ENCODE measurements at regions not wholly inside any gene's neighbourhood (a gene's known extent, or its start where the extent isn't known, plus 50 kb on each side); places are given as distances from the start of the nearest gene placed in this dataset.

DNA sequence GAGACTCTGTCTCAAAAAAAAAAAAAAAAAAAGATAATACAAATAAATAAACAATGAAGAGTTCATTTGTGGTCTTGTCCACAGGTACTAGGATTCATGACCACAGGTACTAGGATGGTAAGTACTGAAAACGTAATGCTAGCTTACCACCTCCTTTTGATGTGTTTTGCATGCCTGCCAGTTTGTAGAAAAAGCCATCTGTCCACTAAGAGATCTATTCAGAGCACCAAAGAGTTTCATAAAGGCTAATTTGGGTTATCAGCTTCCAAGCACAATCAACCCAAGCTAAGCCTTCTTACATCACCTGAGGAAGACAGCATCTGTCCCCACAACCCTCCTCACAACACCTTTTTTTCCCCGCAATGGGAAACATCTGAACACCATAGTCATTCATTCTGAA is 477.2 kb downstream of the ZEB2 start:
- no peak overlapping the region for H3K4me2 ChIP-seq (replicated peaks; ENCODE audit: extremely low read depth, low read length, poor library complexity, severe bottlenecking)
- no peak overlapping the region for H2AFZ ChIP-seq (ENCODE audit: insufficient read depth, low read depth, low read length, poor library complexity, severe bottlenecking)
- H4K20me1 ChIP-seq (ENCODE audit: insufficient read depth, low read length), result no peaks in the 10 kb centered on the region
- H3K4me1 Mint-ChIP-seq, result no peaks in the 10 kb centered on the region
- H3K79me2 ChIP-seq (ENCODE audit: insufficient read depth, low read length), result no peaks in the 10 kb centered on the region
- no peak overlapping the region for H3K4me3 ChIP-seq (replicated peaks in 1 of 3; ENCODE audit: low read depth in 2 of 3, low read length in 3 of 3)
- H3K9ac ChIP-seq (ENCODE audit: insufficient read depth, low read length, poor library complexity, severe bottlenecking), result no peak overlapping the region
- DNase-seq, result no peak
- no peak overlapping the region for H3K27ac Mint-ChIP-seq
- no peaks in the 10 kb centered on the region for H3K36me3 ChIP-seq (replicated peaks in 1 of 2; ENCODE audit: control insufficient read depth in 1 of 2, insufficient read depth in 2 of 2, low read length in 2 of 2)
- H3K9me3 ChIP-seq (replicated peaks in 1 of 2; ENCODE audit: control insufficient read depth in 1 of 2, insufficient read depth in 1 of 2, low read length in 2 of 2), result no peaks in the 10 kb centered on the region
- no CpG with 5 or more reads among the region's 2 CpGs for WGBS (ENCODE audit: insufficient coverage)
- H3K36me3 Mint-ChIP-seq, result no peaks in the 10 kb centered on the region
- H3K9me3 Mint-ChIP-seq, result peaks cover 0 to 3% (median 0%) of the 10 kb centered on the region in 7 donors
- H3K4me3 Mint-ChIP-seq, result no peak overlapping the region
- H3K4me1 ChIP-seq (ENCODE audit: control insufficient read depth in 1 of 2, insufficient read depth in 2 of 2, low read length in 2 of 2), result no peaks in the 10 kb centered on the region
- H3K27me3 Mint-ChIP-seq (ENCODE audit: low read depth in 3 of 3), result peaks cover 0 to 2% (median 1%) of the 10 kb centered on the region in 3 donors
- intact Hi-C loops (cut with micrococcal nuclease), result no loop called here
- TF ChIP-seq, protein P1, sequence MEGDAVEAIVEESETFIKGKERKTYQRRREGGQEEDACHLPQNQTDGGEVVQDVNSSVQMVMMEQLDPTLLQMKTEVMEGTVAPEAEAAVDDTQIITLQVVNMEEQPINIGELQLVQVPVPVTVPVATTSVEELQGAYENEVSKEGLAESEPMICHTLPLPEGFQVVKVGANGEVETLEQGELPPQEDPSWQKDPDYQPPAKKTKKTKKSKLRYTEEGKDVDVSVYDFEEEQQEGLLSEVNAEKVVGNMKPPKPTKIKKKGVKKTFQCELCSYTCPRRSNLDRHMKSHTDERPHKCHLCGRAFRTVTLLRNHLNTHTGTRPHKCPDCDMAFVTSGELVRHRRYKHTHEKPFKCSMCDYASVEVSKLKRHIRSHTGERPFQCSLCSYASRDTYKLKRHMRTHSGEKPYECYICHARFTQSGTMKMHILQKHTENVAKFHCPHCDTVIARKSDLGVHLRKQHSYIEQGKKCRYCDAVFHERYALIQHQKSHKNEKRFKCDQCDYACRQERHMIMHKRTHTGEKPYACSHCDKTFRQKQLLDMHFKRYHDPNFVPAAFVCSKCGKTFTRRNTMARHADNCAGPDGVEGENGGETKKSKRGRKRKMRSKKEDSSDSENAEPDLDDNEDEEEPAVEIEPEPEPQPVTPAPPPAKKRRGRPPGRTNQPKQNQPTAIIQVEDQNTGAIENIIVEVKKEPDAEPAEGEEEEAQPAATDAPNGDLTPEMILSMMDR (IDR thresholded peaks at IDR 0.05), result no peak
- no peak overlapping the region for H3K27ac ChIP-seq (ENCODE audit: low read depth in 1 of 2, low read length in 2 of 2)
- no peaks in the 10 kb centered on the region for H3K27me3 ChIP-seq (ENCODE audit: control insufficient read depth in 2 of 2, insufficient read depth in 2 of 2, low read length in 2 of 2)

DNA sequence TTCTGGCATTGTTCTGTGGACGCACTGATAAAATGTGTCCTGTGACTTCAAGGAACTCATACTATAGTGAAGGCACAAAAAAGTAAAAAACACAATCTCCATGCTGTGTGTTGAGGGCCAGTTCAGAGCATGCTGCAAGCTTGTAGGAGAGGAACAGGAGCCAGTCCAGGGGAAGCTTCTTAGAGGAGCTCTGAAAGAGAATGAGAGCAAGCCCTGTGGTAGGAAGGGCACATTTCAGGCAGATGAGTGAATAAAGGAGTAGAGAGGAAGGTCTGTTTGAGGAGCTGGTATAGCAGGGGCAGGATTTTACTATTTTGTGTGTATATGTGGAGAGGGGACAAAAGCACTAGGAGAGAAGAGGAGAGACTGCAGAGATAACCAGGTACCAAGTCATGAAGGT is 478.3 kb downstream of the ZEB2 start:
- H3K27me3 ChIP-seq (ENCODE audit: control insufficient read depth in 2 of 2, insufficient read depth in 2 of 2, low read length in 2 of 2), result no peaks in the 10 kb centered on the region
- H4K20me1 ChIP-seq (ENCODE audit: insufficient read depth, low read length), result no peaks in the 10 kb centered on the region
- no peak for DNase-seq
- H3K36me3 ChIP-seq (replicated peaks in 1 of 2; ENCODE audit: control insufficient read depth in 1 of 2, insufficient read depth in 2 of 2, low read length in 2 of 2), result no peaks in the 10 kb centered on the region
- no peaks in the 10 kb centered on the region for H3K4me1 ChIP-seq (ENCODE audit: control insufficient read depth in 1 of 2, insufficient read depth in 2 of 2, low read length in 2 of 2)
- H2AFZ ChIP-seq (ENCODE audit: insufficient read depth, low read depth, low read length, poor library complexity, severe bottlenecking), result no peak overlapping the region
- H3K9me3 Mint-ChIP-seq, result peaks cover 0 to 3% (median 0%) of the 10 kb centered on the region in 7 donors
- H3K27me3 Mint-ChIP-seq (ENCODE audit: low read depth in 3 of 3), result peaks cover 0 to 2% (median 1%) of the 10 kb centered on the region in 3 donors
- no peaks in the 10 kb centered on the region for H3K79me2 ChIP-seq (ENCODE audit: insufficient read depth, low read length)
- no peak overlapping the region for H3K4me3 ChIP-seq (replicated peaks in 1 of 3; ENCODE audit: low read depth in 2 of 3, low read length in 3 of 3)
- no peak overlapping the region for H3K27ac ChIP-seq (ENCODE audit: low read depth in 1 of 2, low read length in 2 of 2)
- H3K4me3 Mint-ChIP-seq, result no peak overlapping the region
- no peaks in the 10 kb centered on the region for H3K9me3 ChIP-seq (replicated peaks in 1 of 2; ENCODE audit: control insufficient read depth in 1 of 2, insufficient read depth in 1 of 2, low read length in 2 of 2)
- WGBS (ENCODE audit: insufficient coverage), result no CpG with 5 or more reads among the region's 1 CpG
- H3K36me3 Mint-ChIP-seq, result no peaks in the 10 kb centered on the region
- intact Hi-C loops (cut with micrococcal nuclease), result no loop called here
- no peak overlapping the region for H3K9ac ChIP-seq (ENCODE audit: insufficient read depth, low read length, poor library complexity, severe bottlenecking)
- no peaks in the 10 kb centered on the region for H3K4me1 Mint-ChIP-seq
- TF ChIP-seq, protein P1 (IDR thresholded peaks at IDR 0.05), result no peak
- H3K4me2 ChIP-seq (replicated peaks; ENCODE audit: extremely low read depth, low read length, poor library complexity, severe bottlenecking), result no peak overlapping the region
- H3K27ac Mint-ChIP-seq, result no peak overlapping the region

Data from CD14-positive monocyte (primary cell).